ENCODE measurements at regions not wholly inside any gene's neighbourhood (a gene's known extent, or its start where the extent isn't known, plus 50 kb on each side); places are given as distances from the start of the nearest gene placed in this dataset.

DNA sequence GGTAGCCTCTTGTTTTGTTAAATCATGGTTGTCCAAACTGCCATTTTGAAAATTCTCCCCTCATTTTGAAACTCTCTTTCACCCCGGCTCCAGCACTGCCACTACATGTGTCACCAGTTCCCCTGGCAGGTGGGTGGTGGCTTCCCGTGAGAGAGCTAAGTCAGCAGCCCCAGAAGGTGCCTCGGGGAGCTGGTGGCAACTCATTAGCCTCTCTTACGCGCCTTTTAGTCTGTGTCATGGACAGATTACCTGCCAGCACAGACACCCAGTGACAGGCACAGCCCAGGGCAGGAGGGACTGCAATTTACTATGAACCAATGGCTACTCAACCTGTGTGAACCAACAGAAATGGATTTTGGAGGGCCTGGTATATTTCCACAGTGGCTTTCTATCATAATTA lies 147.1 kb upstream of the SASH1 start:
- TF ChIP-seq POLR2AphosphoS5 (IDR thresholded peaks at IDR 0.05; ENCODE audit: low read depth, low read length) = no peak
- no peak for TF ChIP-seq POLR2A (IDR thresholded peaks at IDR 0.05; ENCODE audit: low read depth, low read length)
- TF ChIP-seq TAF1 (IDR thresholded peaks at IDR 0.05; ENCODE audit: borderline replicate concordance, low read depth, low read length) = no peak
- DNase-seq (ENCODE audit: insufficient read length) = no peak
- no peak for FAIRE-seq

DNA sequence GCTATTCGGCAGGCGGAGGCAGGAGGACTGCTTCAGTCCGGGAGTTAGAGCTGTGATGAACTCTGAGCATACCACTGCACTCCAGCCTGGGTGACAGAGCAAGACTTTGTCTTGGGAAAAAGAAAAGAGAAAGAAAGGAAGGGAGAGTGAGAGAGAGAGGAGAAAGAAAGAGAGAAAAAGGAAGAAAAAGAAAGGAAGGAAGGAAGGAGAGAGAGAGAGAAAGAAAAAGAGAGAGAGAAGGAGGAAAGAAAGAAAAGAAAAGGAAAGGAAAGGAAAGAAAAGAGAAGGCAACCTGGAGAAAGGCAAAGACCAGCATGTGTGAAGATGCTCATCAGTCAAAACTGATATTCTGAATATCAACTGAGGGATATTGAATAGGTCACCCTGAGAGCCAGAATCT lies 143.1 kb upstream of the SASH1 start:
- TF ChIP-seq POLR2AphosphoS5 (IDR thresholded peaks at IDR 0.05; ENCODE audit: low read depth, low read length) (no peak), TAF1 (IDR thresholded peaks at IDR 0.05; ENCODE audit: borderline replicate concordance, low read depth, low read length) (no peak), POLR2A (IDR thresholded peaks at IDR 0.05; ENCODE audit: low read depth, low read length) (no peak)
- DNase-seq (ENCODE audit: insufficient read length) (no peak), FAIRE-seq (no peak)

DNA sequence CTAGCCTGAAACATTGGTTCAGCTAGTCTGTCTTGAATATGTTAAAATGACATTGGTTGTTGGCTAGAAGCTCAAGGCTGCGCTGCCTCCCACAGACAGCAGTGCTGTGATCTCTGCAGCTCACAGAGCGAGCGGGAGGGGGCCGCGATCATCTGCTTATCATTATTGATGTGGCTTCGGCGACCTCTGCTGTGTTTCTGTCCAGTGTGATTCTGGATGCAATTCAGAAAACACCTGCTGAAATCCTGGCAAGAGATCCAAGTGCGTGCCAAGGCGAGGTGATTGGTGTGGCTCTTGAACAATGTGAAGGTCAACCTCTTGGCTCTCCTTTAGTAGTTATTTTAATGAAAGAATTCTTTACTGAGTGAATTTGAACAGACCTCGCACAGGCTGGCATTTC lies 142.3 kb upstream of the SASH1 start:
- TF ChIP-seq POLR2AphosphoS5 (IDR thresholded peaks at IDR 0.05; ENCODE audit: low read depth, low read length) (no peak), POLR2A (IDR thresholded peaks at IDR 0.05; ENCODE audit: low read depth, low read length) (no peak), TAF1 (IDR thresholded peaks at IDR 0.05; ENCODE audit: borderline replicate concordance, low read depth, low read length) (no peak)
- FAIRE-seq = no peak
- DNase-seq (ENCODE audit: insufficient read length) = no peak

DNA sequence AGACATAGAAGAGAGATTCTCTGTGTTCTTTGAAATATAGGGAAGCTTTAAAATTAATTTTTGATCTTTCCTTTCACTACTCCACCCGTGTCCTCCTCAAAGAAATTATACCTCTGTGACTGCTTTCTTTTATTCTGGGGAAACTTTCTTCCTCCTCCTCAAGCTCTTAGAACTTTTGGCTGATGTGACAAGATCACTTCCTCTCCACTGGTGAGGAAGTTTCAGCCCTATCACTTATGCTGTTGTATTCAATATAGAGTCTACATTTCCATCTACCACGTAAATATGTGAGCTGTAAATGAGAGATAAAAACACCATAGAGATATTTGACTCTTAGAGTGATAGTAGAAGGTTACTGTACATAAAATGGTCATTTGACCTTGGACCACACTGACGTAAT lies 141.9 kb upstream of the SASH1 start:
- TF ChIP-seq POLR2A (IDR thresholded peaks at IDR 0.05; ENCODE audit: low read depth, low read length) = no peak
- no peak for TF ChIP-seq TAF1 (IDR thresholded peaks at IDR 0.05; ENCODE audit: borderline replicate concordance, low read depth, low read length)
- TF ChIP-seq POLR2AphosphoS5 (IDR thresholded peaks at IDR 0.05; ENCODE audit: low read depth, low read length) = no peak
- DNase-seq (ENCODE audit: insufficient read length) = no peak
- no peak for FAIRE-seq

DNA sequence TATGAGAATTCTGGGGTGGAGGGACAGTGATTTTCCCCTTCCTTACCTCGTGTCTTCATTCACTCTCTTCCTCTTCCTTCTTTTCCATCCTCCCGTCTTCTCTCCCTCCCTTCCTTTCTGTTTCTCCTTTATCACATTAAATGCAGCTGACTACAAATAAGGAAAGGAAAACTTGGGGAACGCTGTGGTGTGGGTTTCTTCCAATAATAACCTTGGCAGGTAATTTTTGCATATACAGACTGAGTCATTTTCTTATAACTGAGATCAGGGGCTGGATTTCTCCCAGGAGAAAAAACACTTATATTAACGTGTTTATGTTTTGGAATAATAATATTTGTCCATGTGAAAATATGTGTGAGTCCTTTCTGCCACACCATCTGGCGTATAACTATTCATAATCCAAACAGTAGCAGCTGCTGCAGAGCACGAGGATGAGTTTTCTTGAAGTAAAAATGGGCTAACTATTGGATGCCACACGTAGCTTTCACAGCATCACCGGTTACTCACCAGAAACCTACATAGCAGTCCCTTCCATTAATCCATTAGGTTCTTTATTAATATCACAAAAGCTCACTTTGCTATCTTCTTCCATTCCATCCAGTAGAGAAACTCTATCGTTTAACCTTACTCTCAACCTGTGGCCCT lies 139.2 kb upstream of the SASH1 start:
- DNase-seq (ENCODE audit: insufficient read length) (no peak), FAIRE-seq (no peak)

DNA sequence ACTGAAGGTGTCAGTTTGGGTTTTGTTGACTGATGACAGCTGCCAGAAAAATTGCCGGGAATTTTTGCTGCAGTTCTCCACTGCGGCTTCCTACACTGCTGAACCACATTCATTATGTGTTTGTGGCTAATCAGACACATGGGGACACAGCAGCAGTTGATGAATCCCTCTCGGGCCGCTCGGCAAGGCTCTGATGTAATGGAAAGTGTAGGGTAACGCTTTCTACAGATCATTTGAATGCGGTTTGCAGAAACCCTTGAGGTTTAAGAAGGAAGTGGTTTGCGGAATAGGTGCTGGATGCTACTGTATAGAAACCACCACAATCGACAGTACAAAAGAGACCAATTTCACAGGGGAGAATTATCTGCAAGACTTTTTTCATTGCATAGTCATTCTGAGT lies 138.7 kb upstream of the SASH1 start:
- no peak for DNase-seq (ENCODE audit: insufficient read length)
- FAIRE-seq = no peak

More for the DNA sequence above, 139.2 kb upstream of the SASH1 start:
- TF ChIP-seq POLR2AphosphoS5 (IDR thresholded peaks at IDR 0.05; ENCODE audit: low read depth, low read length) = no peak
- TF ChIP-seq TAF1 (IDR thresholded peaks at IDR 0.05; ENCODE audit: borderline replicate concordance, low read depth, low read length) = no peak
- no peak for TF ChIP-seq POLR2A (IDR thresholded peaks at IDR 0.05; ENCODE audit: low read depth, low read length)

DNA sequence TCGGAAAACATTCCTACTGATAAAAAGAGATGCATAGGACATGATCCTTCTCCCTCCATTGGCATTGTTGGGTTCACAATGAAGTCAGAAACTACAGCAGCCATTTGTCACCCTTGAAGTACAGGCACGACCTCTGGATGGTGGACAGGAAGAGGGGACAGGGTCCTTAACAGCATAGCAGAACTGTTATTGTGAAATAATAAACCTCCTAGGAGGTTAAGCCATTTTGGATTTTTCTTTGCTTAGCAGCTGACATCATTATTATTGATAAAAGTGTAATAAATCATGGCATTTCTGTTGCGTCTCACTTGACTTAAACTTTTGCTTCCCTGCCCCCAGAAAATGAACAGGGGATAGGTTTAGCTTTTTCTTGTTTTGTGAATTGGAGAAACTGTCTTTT lies 134.3 kb upstream of the SASH1 start:
- TF ChIP-seq TAF1 (IDR thresholded peaks at IDR 0.05; ENCODE audit: borderline replicate concordance, low read depth, low read length) (no peak), POLR2AphosphoS5 (IDR thresholded peaks at IDR 0.05; ENCODE audit: low read depth, low read length) (no peak), POLR2A (IDR thresholded peaks at IDR 0.05; ENCODE audit: low read depth, low read length) (no peak)
- no peak for DNase-seq (ENCODE audit: insufficient read length)
- no peak for FAIRE-seq

More for the DNA sequence above, 138.7 kb upstream of the SASH1 start:
- TF ChIP-seq TAF1 (IDR thresholded peaks at IDR 0.05; ENCODE audit: borderline replicate concordance, low read depth, low read length) = no peak
- TF ChIP-seq POLR2AphosphoS5 (IDR thresholded peaks at IDR 0.05; ENCODE audit: low read depth, low read length) = no peak
- TF ChIP-seq POLR2A (IDR thresholded peaks at IDR 0.05; ENCODE audit: low read depth, low read length) = no peak

DNA sequence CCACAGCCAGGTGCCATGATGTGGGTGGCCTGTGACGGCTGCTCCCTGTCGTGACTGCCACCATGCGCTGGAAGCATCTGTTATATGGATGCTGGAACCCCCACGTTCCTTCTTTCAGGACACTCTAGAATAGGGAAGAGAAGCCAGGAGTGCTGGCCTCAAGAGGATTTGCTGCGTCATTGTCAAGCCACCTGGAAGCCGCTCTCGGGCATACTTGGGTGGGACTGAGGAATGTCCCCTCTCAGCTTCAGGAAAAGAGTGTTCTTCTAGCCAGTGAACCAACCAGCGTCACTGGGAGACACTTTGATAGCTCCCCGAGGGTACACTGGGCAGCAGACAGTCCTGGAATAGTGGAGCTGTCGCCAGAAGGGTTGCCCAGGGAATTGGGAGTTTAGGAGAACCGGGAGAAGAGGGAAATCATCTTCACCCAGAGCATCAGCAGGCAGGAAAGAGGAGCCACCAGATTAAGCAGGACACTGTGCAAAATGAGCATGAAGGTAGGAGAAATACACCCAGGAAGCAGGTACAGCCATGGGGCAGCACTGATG lies 130.8 kb upstream of the SASH1 start:
- TF ChIP-seq POLR2A (IDR thresholded peaks at IDR 0.05; ENCODE audit: low read depth, low read length) = no peak
- no peak for TF ChIP-seq POLR2AphosphoS5 (IDR thresholded peaks at IDR 0.05; ENCODE audit: low read depth, low read length)
- TF ChIP-seq TAF1 (IDR thresholded peaks at IDR 0.05; ENCODE audit: borderline replicate concordance, low read depth, low read length) = no peak
- DNase-seq (ENCODE audit: insufficient read length) (no peak), FAIRE-seq (no peak)

DNA sequence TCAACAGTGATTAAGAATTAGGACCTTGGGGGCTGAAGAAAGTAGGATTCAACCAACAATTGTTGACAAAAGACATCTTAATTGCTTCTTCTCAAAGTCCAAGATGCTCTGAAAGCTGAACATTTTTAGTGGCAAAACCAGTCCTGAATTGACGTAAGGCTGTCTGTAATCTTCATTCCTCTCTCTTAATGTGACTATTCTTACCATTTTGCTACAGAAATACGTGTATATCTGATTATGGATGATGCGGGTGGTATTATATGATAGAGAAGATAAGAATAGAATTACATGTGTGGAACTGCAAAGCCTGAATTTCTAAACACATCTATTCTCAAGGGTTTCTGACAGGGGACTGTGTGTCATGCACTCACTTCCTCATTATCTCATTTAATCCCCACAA lies 130.3 kb upstream of the SASH1 start:
- FAIRE-seq = no peak
- TF ChIP-seq TAF1 (IDR thresholded peaks at IDR 0.05; ENCODE audit: borderline replicate concordance, low read depth, low read length) (no peak), POLR2A (IDR thresholded peaks at IDR 0.05; ENCODE audit: low read depth, low read length) (no peak), POLR2AphosphoS5 (IDR thresholded peaks at IDR 0.05; ENCODE audit: low read depth, low read length) (no peak)
- DNase-seq (ENCODE audit: insufficient read length) = no peak

DNA sequence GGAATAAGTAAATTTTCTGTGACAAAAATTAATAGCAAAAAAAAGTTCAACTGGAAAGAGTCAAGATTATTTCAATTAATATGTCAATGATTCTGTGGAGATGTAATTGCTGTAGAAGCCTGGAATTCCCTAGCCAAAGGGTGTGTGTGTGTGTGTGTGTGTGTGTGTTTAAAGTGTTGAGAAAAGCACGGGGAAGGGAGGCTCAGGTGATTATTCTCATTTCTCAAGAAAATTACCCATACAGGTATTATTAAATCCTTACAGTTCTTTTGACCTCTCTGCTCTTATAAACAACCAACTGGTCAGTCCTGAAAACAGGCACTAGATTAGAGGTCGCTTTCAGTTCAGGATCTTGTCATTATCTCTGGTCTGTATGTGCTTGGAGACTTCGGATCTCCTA lies 129.3 kb upstream of the SASH1 start:
- DNase-seq (ENCODE audit: insufficient read length) = no peak
- no peak for FAIRE-seq
- TF ChIP-seq POLR2AphosphoS5 (IDR thresholded peaks at IDR 0.05; ENCODE audit: low read depth, low read length) (no peak), TAF1 (IDR thresholded peaks at IDR 0.05; ENCODE audit: borderline replicate concordance, low read depth, low read length) (no peak), POLR2A (IDR thresholded peaks at IDR 0.05; ENCODE audit: low read depth, low read length) (no peak)

DNA sequence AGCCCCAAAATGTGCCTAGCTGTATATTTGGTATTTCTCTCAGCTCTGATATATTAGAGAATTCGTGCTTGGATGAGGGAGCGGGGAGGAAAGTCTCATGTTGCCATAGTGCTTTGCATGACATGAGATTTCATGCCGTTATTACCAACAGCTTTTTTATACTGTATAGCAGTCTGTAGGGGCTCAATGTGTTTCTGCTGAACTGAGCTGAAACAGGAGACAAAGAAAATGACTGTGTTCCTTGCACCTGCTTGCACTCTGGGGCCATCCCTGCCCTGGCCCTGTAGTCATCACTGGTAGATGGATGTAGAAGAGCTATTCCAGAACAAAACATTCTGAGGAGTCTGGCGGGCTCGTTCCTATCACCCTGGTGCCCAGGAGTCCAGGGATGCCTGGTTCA lies 128.0 kb upstream of the SASH1 start:
- DNase-seq (ENCODE audit: insufficient read length) = no peak
- TF ChIP-seq POLR2A (IDR thresholded peaks at IDR 0.05; ENCODE audit: low read depth, low read length) (no peak), TAF1 (IDR thresholded peaks at IDR 0.05; ENCODE audit: borderline replicate concordance, low read depth, low read length) (no peak)
- FAIRE-seq = no peak

DNA sequence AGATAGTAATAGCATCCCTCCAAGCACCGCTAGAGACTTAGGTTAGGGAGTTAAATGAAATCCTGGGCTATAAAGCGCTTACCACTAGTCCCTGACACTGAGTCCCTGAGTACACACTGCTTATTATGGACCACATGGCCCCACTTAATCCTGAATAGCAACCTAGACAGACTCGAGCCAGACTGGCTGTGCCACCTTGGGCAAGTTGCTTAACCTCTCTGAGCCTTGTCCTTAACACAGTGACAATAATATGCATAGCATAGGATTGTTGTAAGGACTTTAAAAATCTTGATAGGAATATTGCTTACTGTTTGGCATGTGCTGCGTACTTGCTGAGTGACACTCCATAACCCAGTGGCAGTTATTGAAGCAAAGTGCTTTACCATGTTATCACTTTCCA lies 125.6 kb upstream of the SASH1 start:
- no peak for TF ChIP-seq POLR2AphosphoS5 (IDR thresholded peaks at IDR 0.05; ENCODE audit: low read depth, low read length)
- no peak for TF ChIP-seq TAF1 (IDR thresholded peaks at IDR 0.05; ENCODE audit: borderline replicate concordance, low read depth, low read length)
- no peak for TF ChIP-seq POLR2A (IDR thresholded peaks at IDR 0.05; ENCODE audit: low read depth, low read length)
- DNase-seq (ENCODE audit: insufficient read length) (no peak), FAIRE-seq (no peak)
